Astrocyte of the hippocampus (primary cell): ENCODE measurements at regions not wholly inside any gene's neighbourhood (a gene's known extent, or its start where the extent isn't known, plus 50 kb on each side); places are given as distances from the start of the nearest gene placed in this dataset.
"Not testable (repeated sequence)": the region's sequence is repeated elsewhere in the genome, so short reads cannot be mapped to it uniquely, and the experiment has no call there.

ENCODE experiments used
- DNase-seq: peaks from one replicate; pipeline ENCODE4 v3.0.0; 2011; ENCODE audit warnings: low read depth, low spot score

GRCh38 chr2:171266102-171266501 is 105.4 kb upstream of the TLK1 start:
- DNase-seq = no peak

- not testable (repeated sequence) for DNase-seq
Measured at GRCh38 chr2:171261529-171261928, 100.8 kb upstream of the TLK1 start.

GRCh38 chr2:171260471-171261424 is 100.1 kb upstream of the TLK1 start:
- DNase-seq = no peak

DNA sequence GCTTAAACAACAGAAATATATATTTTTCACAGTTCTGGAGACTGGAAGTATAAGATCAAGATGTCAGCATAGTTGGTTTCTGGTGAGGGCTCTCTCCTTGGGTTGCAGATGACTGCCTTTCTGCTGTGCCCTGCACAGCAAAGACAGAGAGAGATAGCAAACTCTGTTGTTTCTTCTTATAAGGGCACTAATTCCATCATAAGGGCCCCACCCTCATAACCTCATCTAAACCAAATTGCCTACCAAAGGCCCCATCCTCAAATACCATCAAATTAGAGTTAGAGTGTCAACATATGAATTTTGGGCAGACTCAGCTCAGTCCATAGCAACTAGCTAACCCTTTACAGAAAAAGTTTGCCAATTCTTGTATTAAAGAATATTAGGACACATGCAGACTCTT is 94.0 kb upstream of the TLK1 start:
- DNase-seq = no peak

GRCh38 chr2:171253900-171254650 is 93.4 kb upstream of the TLK1 start:
- DNase-seq = no peak

- no peak for DNase-seq
Measured at GRCh38 chr2:171253279-171253678, 92.6 kb upstream of the TLK1 start.

- DNase-seq = no peak
Measured at GRCh38 chr2:171249689-171250088, 89.0 kb upstream of the TLK1 start.

DNA sequence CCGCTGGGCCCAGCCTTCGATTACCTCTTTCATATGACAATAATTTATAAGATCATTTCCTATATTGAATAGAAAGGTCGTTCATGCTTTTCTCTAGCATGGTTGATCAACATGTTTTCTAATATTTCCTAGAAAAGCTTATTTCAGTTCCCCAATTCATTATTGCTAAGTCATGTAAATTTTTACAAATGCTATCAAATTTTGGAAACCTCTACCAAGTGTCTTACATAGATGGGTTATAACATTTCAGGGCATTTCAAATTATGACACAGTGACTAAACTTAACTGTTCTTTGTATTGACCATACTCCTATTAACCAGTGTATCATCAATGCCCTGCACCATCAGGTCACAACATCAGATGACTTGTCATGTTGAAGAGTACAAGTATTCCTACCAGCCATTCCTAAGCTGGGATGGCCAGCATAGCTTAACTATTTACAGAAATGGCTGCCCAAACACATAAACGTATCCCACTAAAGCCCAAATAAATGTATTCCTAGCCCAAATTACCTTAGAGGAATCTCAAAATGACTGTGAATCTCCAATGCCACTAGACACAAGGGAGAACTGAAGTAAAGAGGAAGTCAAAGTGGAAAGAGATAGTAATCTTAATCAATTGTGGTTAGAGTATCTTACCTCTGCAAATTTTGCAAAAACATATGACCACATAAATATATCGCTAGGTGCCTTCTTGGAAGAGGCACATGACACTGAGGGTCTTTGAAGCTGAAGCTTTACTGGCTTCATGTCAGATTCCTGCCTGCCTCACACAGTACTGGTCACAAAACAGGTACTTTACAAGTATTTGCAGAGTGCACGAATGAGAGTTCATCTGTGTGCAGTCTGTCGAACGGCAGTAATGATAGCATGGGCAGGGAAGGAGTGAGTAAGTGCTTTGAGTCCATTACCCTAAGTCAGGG is 87.3 kb upstream of the TLK1 start:
- no peak for DNase-seq

DNA sequence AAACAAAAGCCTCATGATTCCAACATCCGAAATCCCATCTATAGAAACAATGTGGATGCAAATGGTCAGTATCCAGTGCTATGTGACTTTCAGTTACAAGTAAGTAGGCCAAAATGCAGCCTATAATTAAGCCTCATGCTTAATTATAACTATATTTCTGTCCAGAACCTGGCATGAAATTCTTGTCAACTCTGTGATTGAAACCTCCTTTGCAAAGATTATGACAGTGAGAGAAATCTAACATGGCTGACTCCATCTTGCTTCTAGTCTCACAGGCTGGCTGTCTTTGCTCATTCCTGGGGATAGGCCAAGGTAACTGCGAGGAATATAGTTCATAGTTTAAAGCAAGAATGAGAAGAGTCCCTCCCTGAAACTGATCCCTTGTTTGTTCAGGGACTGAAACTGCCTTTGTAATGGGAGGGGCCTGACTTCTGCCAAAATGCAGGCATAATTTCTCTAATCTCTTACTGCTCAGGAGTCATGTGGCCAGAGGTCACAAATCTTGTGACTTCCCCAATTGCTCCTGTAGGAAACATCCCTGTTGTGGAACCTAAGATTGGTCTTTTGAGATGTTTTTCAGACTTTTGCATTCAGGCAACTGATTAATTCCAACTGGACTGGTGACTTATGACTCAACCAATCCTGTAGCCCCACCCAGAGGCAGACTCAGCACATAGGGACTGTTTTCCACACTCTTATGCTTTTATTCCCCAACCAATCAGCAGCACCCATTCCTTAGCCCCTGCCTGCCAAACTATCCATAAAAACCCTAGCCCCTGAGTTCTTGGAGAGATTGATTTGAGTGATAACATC is 84.5 kb upstream of the TLK1 start:
- DNase-seq = peak; percentile 4

DNA sequence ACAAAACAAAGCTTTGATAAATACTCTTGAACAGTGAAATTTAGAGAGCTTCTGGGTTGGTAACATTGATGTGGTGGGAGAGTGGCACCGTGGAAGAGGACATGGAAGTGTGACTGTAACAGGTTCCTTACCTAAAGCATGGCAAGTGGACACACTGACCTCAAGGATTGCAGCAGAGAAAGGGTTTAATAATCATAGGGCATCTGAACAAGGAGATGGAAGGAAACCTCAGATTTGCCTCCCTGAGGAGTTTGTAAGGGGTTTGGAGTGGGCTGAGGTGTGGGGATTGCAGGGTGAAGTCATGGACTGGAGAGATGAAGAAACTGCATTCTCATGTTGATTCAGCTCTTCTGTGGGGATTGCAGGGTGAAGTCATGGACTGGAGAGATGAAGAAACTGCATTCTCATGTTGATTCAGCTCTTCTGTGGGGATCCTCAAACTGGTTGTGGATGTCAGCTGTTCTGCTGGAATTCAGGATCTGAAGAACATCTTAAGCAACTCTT is 83.8 kb upstream of the TLK1 start:
- DNase-seq = no peak

- no peak for DNase-seq
Measured at GRCh38 chr2:171241771-171242170, 81.1 kb upstream of the TLK1 start.

DNA sequence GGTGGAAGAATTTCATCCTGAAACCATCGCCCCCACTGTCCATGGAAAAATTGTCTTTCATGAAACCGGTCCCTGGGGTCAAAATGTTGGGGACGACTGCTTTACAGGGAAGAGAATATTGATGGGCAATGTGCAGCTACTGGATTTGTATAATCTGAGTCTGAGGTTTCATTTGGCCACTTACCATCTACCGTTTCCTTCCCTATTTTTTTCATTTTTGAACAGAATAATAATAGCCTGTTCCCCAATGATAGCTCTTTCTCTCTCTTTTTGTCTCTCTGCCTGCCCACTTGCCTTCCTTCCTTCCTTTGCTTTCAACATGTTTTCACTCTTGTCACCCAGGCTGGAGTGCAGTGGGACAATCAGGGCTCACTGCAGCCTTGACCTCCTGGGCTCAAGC is 78.3 kb upstream of the TLK1 start:
- DNase-seq = no peak

DNA sequence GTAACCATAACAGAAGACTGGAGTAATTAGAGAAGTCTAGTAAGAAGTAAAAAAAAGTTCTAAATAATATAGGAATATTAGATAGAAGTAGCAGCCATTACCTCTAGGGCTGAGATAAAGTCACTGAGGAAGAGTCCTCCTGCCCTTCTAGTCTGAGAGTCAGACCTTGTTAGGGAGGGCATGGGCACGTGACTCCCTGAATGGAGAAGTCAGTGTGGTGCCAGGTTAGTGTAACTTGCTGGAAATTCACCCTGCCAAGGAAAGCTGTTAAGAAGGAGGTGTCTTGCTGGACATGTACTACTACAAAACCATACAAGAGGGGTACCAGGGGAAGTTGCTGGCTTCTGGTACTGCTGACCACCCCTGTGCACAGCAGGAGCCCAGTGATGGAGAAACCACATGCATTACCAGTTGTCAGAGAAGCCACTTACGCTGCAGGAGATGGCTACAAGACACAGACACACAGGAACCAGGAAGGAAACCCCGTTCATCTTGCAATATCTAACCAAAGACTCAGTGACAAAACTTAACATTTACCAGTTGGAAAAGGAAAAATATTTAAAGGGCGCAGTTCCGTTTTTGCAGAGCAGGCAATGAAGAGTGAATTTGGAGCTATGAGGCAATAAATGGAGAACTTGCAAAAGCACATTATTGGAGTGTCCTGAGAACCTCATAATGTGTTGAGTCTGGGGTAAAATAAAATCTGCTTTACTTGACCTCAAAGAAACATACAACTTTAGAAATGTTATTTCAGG is 77.2 kb upstream of the TLK1 start:
- no peak for DNase-seq

GRCh38 chr2:171235262-171235881 is 74.7 kb upstream of the TLK1 start:
- DNase-seq = no peak

DNA sequence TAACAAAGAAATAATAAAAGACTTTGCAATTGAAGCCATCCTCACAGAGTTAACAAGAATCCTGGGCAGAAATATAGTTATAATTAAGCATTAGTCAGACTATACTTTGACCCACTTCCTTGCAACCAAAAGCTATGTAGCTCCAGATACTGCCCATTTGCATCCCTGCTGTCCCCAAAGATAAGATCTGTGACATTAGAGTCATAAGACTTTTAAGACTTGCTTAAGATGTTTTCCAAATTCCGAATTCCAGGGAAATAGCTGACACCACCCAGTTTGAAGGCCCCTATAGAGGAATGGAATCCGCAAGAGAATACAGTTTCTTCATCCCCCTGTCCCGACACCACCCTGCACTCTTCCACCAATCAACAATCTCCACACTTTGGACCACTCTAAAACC is 69.5 kb upstream of the TLK1 start:
- no peak for DNase-seq

GRCh38 chr2:171228826-171229225 is 68.1 kb upstream of the TLK1 start:
- DNase-seq = no peak

- DNase-seq = peak; percentile 3
Measured at GRCh38 chr2:171227066-171227782, 66.5 kb upstream of the TLK1 start.

GRCh38 chr2:171226461-171226860 is 65.8 kb upstream of the TLK1 start:
- no peak for DNase-seq

DNA sequence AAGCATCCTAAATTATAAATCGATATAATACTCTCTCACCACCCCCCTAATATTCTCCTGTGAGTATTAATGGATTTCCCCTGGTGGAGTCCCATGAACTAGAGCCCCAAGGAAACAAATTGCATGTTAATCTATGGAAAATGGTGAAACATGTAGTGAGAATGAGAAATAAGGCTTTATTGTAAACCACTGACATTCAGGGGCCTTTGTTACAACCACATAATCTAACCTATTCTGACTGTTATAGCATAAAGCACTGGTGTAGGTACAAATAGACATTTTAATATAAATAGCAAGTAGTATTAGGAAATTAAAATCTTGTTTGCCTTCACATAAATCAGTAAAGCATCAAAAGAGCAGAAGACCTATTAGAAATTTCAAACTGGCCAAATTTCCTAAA is 65.3 kb upstream of the TLK1 start:
- DNase-seq = no peak
